OCI-LY3 (cell line): ENCODE measurements at regions not wholly inside any gene's neighbourhood (a gene's known extent, or its start where the extent isn't known, plus 50 kb on each side); places are given as distances from the start of the nearest gene placed in this dataset.

Experiments used
- H2AFZ ChIP-seq: fragments of 200-600, 300-600 bp; shearing (Covaris generic); 2 replicates; pipeline ENCODE4 v1.6.0; 2014; ENCODE audit warnings: antibody characterized with exemption, low read depth, low read length
- H3K27ac ChIP-seq: fragments of 200-600, 300-600 bp; sonication (generic); 2 replicates; pipeline ENCODE4 v1.5.1; 2014; ENCODE audit warnings: mild to moderate bottlenecking, low read length, moderate library complexity, mixed read lengths
- H3K27me3 ChIP-seq: fragments of 200-600, 300-600 bp; sonication (generic); 2 replicates; pipeline ENCODE4 v1.6.1; 2014; ENCODE audit warnings: low read depth, low read length, mixed read lengths
- H3K36me3 ChIP-seq: fragments of 200-600, 300-600 bp; sonication (generic); replicated peaks from 2 replicates; pipeline ENCODE3; 2014; ENCODE audit warnings: low read depth, low read length, mixed read lengths
- H3K4me1 ChIP-seq: fragments of 300-600, 200-600 bp; sonication (generic); 2 replicates; pipeline ENCODE4 v1.6.1; 2014; ENCODE audit warnings: low read length, mixed read lengths
- H3K4me2 ChIP-seq: fragments of 200-600, 300-600 bp; sonication (generic); 2 replicates; pipeline ENCODE4 v1.6.1; 2014; ENCODE audit warnings: low read length, mixed read lengths
- H3K4me3 ChIP-seq: fragments of 300-600, 200-600 bp; sonication (generic); 2 replicates; pipeline ENCODE4 v1.5.1; 2014; ENCODE audit warnings: antibody characterized with exemption, mild to moderate bottlenecking, low read length, moderate library complexity
- H3K79me2 ChIP-seq: fragments of 300-600, 200-600 bp; shearing (Covaris generic); 2 replicates; pipeline ENCODE4 v1.6.1; 2014; ENCODE audit warnings: mild to moderate bottlenecking, low read length, mixed read lengths
- H3K9ac ChIP-seq: fragments of 300-600, 200-600 bp; shearing (Covaris generic); 2 replicates; pipeline ENCODE4 v1.6.0; 2014; ENCODE audit warnings: mild to moderate bottlenecking, low read length, moderate library complexity
- H3K9me3 ChIP-seq: fragments of 200-600, 300-600 bp; shearing (Covaris generic); 2 replicates; pipeline ENCODE4 v1.6.1; 2014; ENCODE audit warnings: low read length, mixed read lengths; ENCODE audit not compliant: insufficient read depth
- H4K20me1 ChIP-seq: fragments of 200-600, 300-600 bp; sonication (generic); 2 replicates; pipeline ENCODE4 v1.6.1; 2016; ENCODE audit warnings: low read length, mixed read lengths; ENCODE audit not compliant: insufficient read depth
- CTCF ChIP-seq: fragments of 200-600, 300-600 bp; sonication (generic); IDR thresholded peaks from 2 replicates; pipeline ENCODE4 v1.5.1; 2014; ENCODE audit warnings: antibody characterized with exemption, low read length, low read depth
- EZH2phosphoT487 ChIP-seq: fragments of 200-600 bp; shearing (Covaris generic); IDR thresholded peaks from 2 replicates; pipeline ENCODE4 v1.6.1; 2018; ENCODE audit warnings: antibody characterized with exemption, mixed run types, low read depth

GRCh38 chr4:43458293-43458692 is 565.8 kb downstream of the GRXCR1 start:
- H3K79me2 ChIP-seq, result no peaks in the 10 kb centered on the region
- H3K27me3 ChIP-seq, result no peaks in the 10 kb centered on the region
- no peak overlapping the region for H3K4me3 ChIP-seq
- H3K9me3 ChIP-seq, result no peaks in the 10 kb centered on the region
- H3K4me1 ChIP-seq, result no peaks in the 10 kb centered on the region
- H3K9ac ChIP-seq, result no peak overlapping the region
- H3K27ac ChIP-seq, result no peak overlapping the region
- TF ChIP-seq EZH2phosphoT487 (no peak), CTCF (no peak)
- no peaks in the 10 kb centered on the region for H3K36me3 ChIP-seq
- H2AFZ ChIP-seq, result no peak overlapping the region
- H4K20me1 ChIP-seq, result no peaks in the 10 kb centered on the region
- no peak overlapping the region for H3K4me2 ChIP-seq

- no peak overlapping the region for H3K9ac ChIP-seq
- no peaks in the 10 kb centered on the region for H3K36me3 ChIP-seq
- peaks cover 11% of the 10 kb centered on the region; the same call in 1 of the 2 replicates for H3K9me3 ChIP-seq
- no peak overlapping the region for H3K4me2 ChIP-seq
- H3K27ac ChIP-seq, result no peak overlapping the region
- H2AFZ ChIP-seq, result no peak overlapping the region
- no peak for TF ChIP-seq CTCF
- TF ChIP-seq EZH2phosphoT487, result no peak
- H3K4me3 ChIP-seq, result no peak overlapping the region
- no peaks in the 10 kb centered on the region for H4K20me1 ChIP-seq
- no peaks in the 10 kb centered on the region for H3K27me3 ChIP-seq
- H3K4me1 ChIP-seq, result no peaks in the 10 kb centered on the region
- H3K79me2 ChIP-seq, result no peaks in the 10 kb centered on the region
Observed at GRCh38 chr4:43471950-43472349, 579.4 kb downstream of the GRXCR1 start.

GRCh38 chr4:43481526-43481925 is 589.0 kb downstream of the GRXCR1 start:
- H3K9me3 ChIP-seq, result no peaks in the 10 kb centered on the region
- H3K4me1 ChIP-seq, result no peaks in the 10 kb centered on the region
- H4K20me1 ChIP-seq, result no peaks in the 10 kb centered on the region
- H3K27me3 ChIP-seq, result no peaks in the 10 kb centered on the region
- H3K4me3 ChIP-seq, result no peak overlapping the region
- no peak overlapping the region for H3K9ac ChIP-seq
- H2AFZ ChIP-seq, result no peak overlapping the region
- no peak overlapping the region for H3K4me2 ChIP-seq
- H3K79me2 ChIP-seq, result no peaks in the 10 kb centered on the region
- H3K27ac ChIP-seq, result no peak overlapping the region
- TF ChIP-seq CTCF, result no peak
- no peaks in the 10 kb centered on the region for H3K36me3 ChIP-seq

GRCh38 chr4:43485196-43485595 is 592.7 kb downstream of the GRXCR1 start:
- H3K27me3 ChIP-seq, result no peaks in the 10 kb centered on the region
- H3K79me2 ChIP-seq, result no peaks in the 10 kb centered on the region
- H3K9ac ChIP-seq, result no peak overlapping the region
- no peaks in the 10 kb centered on the region for H4K20me1 ChIP-seq
- no peaks in the 10 kb centered on the region for H3K4me1 ChIP-seq
- H3K27ac ChIP-seq, result no peak overlapping the region
- H2AFZ ChIP-seq, result no peak overlapping the region
- H3K4me2 ChIP-seq, result no peak overlapping the region
- no peaks in the 10 kb centered on the region for H3K9me3 ChIP-seq
- H3K36me3 ChIP-seq, result no peaks in the 10 kb centered on the region
- no peak for TF ChIP-seq EZH2phosphoT487
- TF ChIP-seq CTCF, result no peak
- H3K4me3 ChIP-seq, result no peak overlapping the region
